ENCODE measurements at regions not wholly inside any gene's neighbourhood (a gene's known extent, or its start where the extent isn't known, plus 50 kb on each side); places are given as distances from the start of the nearest gene placed in this dataset.

DNA sequence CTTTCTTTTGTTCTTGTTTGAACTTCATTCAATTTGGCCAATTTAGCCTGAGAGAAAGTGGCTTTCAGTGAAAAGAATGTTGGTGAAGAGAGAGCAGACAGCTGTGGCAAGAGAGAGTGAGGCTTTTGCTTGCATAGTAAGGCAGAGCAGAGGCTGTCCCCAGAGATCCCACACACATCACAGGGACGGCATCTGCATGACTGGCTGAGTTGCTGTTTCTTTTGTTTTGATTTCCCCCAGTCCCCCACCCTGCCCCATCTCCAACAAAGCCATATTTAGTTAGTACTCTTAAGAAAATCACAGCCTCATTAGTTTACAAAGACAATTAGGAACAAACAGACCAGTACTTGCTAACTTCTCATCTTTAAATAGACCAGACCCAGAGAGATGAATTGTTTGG lies 363.9 kb upstream of the SEMA6A start:
- TF ChIP-seq SP1 (IDR thresholded peaks at IDR 0.05) (no peak), FOXM1 (IDR thresholded peaks at IDR 0.05; ENCODE audit: borderline replicate concordance) (no peak), HDGF (IDR thresholded peaks at IDR 0.05; ENCODE audit: borderline replicate concordance) (no peak), TARDBP (IDR thresholded peaks at IDR 0.05) (no peak), PKNOX1 (IDR thresholded peaks at IDR 0.05) (no peak), CTBP1 (IDR thresholded peaks at IDR 0.05; ENCODE audit: borderline replicate concordance) (no peak)

Data from HEK293T (cell line).